Gastrocnemius medialis (tissue), 4 donors: ENCODE measurements at regions not wholly inside any gene's neighbourhood (a gene's known extent, or its start where the extent isn't known, plus 50 kb on each side); places are given as distances from the start of the nearest gene placed in this dataset.

Experiments
- POLR2A ChIP-seq, 2 donors: fragments of 450-650 bp; IDR thresholded peaks; one replicate each; pipeline ENCODE4 v1.6.1; 2017; ENCODE audit warnings: antibody characterized with exemption in 2 of 2, mild to moderate bottlenecking in 2 of 2, moderate library complexity in 2 of 2
- TF ChIP-seq, protein P1 (sequence below), 5 experiments: fragments of 450-650 bp in 3 of 5; fragments of 200-600 bp in 2 of 5; sonication (generic) in 2 of 5; IDR thresholded peaks in 4 of 5; conservative IDR thresholded peaks in 1 of 5; 1 replicate in 4 of 5; 2 replicates in 1 of 5; pipeline ENCODE4 v1.5.1; 2016 to 2019; ENCODE audit warnings: antibody characterized with exemption in 5 of 5, mild to moderate bottlenecking in 3 of 5, moderate library complexity in 3 of 5

DNA sequence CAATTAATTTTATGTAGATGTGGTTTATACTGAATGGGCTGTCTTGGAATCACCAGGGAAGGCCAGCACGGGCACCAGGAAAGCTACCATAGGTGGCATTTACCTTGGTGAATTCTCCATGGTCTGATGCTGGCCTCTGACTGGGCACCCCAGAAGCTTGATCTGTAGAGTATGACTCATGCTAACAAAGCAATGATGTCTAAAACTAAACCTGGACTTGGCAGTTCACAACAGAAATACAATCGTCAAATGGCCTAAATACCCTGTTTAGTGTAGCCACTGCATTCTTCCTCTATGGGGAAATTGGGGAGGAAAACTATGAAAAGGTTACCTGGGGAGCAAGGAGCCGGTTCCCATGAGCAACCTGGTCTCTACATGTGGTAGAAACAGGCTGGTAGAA is 98.0 kb downstream of the ATPSCKMT start:
- TF ChIP-seq, protein P1, sequence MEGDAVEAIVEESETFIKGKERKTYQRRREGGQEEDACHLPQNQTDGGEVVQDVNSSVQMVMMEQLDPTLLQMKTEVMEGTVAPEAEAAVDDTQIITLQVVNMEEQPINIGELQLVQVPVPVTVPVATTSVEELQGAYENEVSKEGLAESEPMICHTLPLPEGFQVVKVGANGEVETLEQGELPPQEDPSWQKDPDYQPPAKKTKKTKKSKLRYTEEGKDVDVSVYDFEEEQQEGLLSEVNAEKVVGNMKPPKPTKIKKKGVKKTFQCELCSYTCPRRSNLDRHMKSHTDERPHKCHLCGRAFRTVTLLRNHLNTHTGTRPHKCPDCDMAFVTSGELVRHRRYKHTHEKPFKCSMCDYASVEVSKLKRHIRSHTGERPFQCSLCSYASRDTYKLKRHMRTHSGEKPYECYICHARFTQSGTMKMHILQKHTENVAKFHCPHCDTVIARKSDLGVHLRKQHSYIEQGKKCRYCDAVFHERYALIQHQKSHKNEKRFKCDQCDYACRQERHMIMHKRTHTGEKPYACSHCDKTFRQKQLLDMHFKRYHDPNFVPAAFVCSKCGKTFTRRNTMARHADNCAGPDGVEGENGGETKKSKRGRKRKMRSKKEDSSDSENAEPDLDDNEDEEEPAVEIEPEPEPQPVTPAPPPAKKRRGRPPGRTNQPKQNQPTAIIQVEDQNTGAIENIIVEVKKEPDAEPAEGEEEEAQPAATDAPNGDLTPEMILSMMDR (IDR thresholded peaks at IDR 0.05 in 4 of 5, conservative IDR thresholded peaks at IDR 0.05 in 1 of 5): no peak
- TF ChIP-seq POLR2A (IDR thresholded peaks at IDR 0.05): no peak
